ENCODE measurements at regions not wholly inside any gene's neighbourhood (a gene's known extent, or its start where the extent isn't known, plus 50 kb on each side); places are given as distances from the start of the nearest gene placed in this dataset.

- no peak for TF ChIP-seq CTCF (IDR thresholded peaks at IDR 0.05)
These were observed 173.8 kb downstream of the ACTL7B start for GRCh38 chr9:108681851-108682590.

- TF ChIP-seq CTCF (IDR thresholded peaks at IDR 0.05): no peak
These were observed 174.8 kb downstream of the ACTL7B start for GRCh38 chr9:108680946-108681345.

- TF ChIP-seq CTCF (IDR thresholded peaks at IDR 0.05): no peak
These were observed 178.0 kb downstream of the ACTL7B start for GRCh38 chr9:108677776-108678175.

- no peak for TF ChIP-seq CTCF (IDR thresholded peaks at IDR 0.05)
These were observed 179.4 kb downstream of the ACTL7B start for GRCh38 chr9:108676355-108676754.

GRCh38 chr9:108675708-108676107 is 180.1 kb downstream of the ACTL7B start:
- no peak for TF ChIP-seq CTCF (IDR thresholded peaks at IDR 0.05)

- no peak for TF ChIP-seq CTCF (IDR thresholded peaks at IDR 0.05)
These were observed 180.8 kb downstream of the ACTL7B start for GRCh38 chr9:108674766-108675530.

- no peak for TF ChIP-seq CTCF (IDR thresholded peaks at IDR 0.05)
These were observed 182.4 kb downstream of the ACTL7B start for GRCh38 chr9:108673386-108673785.

Data from LNCAP (cell line).